ENCODE measurements at regions not wholly inside any gene's neighbourhood (a gene's known extent, or its start where the extent isn't known, plus 50 kb on each side); places are given as distances from the start of the nearest gene placed in this dataset.

DNA sequence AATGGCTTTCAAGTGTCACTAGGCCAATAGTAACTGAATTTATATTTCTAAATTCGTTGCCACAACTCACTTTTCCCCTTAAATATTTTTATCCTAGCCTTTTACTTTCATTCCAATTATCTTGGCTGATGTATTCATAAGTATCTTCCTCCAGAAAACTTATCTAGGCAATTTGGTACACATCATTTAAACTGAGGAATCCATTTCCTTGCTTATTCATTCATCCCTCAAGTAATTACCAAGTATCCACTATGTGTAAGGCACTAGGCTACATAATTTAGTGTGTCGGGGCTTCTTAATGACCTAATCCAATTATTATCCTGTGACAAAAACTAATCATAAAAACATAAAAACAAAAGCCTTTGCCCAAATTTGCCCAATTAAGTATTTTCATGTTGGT lies 258.3 kb upstream of the TCF21 start:
- TF ChIP-seq POU5F1 (IDR thresholded peaks at IDR 0.05; ENCODE audit: borderline replicate concordance, low read depth, low read length, partially characterized antibody) (no peak), MXI1 (IDR thresholded peaks at IDR 0.05; ENCODE audit: low read depth, low read length) (no peak), ZNF24 (IDR thresholded peaks at IDR 0.05) (no peak)
- TF ChIP-seq, protein P1, sequence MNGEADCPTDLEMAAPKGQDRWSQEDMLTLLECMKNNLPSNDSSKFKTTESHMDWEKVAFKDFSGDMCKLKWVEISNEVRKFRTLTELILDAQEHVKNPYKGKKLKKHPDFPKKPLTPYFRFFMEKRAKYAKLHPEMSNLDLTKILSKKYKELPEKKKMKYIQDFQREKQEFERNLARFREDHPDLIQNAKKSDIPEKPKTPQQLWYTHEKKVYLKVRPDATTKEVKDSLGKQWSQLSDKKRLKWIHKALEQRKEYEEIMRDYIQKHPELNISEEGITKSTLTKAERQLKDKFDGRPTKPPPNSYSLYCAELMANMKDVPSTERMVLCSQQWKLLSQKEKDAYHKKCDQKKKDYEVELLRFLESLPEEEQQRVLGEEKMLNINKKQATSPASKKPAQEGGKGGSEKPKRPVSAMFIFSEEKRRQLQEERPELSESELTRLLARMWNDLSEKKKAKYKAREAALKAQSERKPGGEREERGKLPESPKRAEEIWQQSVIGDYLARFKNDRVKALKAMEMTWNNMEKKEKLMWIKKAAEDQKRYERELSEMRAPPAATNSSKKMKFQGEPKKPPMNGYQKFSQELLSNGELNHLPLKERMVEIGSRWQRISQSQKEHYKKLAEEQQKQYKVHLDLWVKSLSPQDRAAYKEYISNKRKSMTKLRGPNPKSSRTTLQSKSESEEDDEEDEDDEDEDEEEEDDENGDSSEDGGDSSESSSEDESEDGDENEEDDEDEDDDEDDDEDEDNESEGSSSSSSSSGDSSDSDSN (IDR thresholded peaks at IDR 0.05; ENCODE audit: borderline replicate concordance in 1 of 2, low read depth in 2 of 2, low read length in 2 of 2): no peak
- TF ChIP-seq, protein P2, sequence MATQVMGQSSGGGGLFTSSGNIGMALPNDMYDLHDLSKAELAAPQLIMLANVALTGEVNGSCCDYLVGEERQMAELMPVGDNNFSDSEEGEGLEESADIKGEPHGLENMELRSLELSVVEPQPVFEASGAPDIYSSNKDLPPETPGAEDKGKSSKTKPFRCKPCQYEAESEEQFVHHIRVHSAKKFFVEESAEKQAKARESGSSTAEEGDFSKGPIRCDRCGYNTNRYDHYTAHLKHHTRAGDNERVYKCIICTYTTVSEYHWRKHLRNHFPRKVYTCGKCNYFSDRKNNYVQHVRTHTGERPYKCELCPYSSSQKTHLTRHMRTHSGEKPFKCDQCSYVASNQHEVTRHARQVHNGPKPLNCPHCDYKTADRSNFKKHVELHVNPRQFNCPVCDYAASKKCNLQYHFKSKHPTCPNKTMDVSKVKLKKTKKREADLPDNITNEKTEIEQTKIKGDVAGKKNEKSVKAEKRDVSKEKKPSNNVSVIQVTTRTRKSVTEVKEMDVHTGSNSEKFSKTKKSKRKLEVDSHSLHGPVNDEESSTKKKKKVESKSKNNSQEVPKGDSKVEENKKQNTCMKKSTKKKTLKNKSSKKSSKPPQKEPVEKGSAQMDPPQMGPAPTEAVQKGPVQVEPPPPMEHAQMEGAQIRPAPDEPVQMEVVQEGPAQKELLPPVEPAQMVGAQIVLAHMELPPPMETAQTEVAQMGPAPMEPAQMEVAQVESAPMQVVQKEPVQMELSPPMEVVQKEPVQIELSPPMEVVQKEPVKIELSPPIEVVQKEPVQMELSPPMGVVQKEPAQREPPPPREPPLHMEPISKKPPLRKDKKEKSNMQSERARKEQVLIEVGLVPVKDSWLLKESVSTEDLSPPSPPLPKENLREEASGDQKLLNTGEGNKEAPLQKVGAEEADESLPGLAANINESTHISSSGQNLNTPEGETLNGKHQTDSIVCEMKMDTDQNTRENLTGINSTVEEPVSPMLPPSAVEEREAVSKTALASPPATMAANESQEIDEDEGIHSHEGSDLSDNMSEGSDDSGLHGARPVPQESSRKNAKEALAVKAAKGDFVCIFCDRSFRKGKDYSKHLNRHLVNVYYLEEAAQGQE (IDR thresholded peaks at IDR 0.05; ENCODE audit: borderline replicate concordance): no peak
- TF ChIP-seq, protein P2 (CRISPR knock-in tag; IDR thresholded peaks at IDR 0.05; ENCODE audit: low read depth): no peak
- TF ChIP-seq, protein P3, sequence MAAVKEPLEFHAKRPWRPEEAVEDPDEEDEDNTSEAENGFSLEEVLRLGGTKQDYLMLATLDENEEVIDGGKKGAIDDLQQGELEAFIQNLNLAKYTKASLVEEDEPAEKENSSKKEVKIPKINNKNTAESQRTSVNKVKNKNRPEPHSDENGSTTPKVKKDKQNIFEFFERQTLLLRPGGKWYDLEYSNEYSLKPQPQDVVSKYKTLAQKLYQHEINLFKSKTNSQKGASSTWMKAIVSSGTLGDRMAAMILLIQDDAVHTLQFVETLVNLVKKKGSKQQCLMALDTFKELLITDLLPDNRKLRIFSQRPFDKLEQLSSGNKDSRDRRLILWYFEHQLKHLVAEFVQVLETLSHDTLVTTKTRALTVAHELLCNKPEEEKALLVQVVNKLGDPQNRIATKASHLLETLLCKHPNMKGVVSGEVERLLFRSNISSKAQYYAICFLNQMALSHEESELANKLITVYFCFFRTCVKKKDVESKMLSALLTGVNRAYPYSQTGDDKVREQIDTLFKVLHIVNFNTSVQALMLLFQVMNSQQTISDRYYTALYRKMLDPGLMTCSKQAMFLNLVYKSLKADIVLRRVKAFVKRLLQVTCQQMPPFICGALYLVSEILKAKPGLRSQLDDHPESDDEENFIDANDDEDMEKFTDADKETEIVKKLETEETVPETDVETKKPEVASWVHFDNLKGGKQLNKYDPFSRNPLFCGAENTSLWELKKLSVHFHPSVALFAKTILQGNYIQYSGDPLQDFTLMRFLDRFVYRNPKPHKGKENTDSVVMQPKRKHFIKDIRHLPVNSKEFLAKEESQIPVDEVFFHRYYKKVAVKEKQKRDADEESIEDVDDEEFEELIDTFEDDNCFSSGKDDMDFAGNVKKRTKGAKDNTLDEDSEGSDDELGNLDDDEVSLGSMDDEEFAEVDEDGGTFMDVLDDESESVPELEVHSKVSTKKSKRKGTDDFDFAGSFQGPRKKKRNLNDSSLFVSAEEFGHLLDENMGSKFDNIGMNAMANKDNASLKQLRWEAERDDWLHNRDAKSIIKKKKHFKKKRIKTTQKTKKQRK (IDR thresholded peaks at IDR 0.05; ENCODE audit: borderline replicate concordance, low read depth, low read length): no peak
- TF ChIP-seq, protein P4, sequence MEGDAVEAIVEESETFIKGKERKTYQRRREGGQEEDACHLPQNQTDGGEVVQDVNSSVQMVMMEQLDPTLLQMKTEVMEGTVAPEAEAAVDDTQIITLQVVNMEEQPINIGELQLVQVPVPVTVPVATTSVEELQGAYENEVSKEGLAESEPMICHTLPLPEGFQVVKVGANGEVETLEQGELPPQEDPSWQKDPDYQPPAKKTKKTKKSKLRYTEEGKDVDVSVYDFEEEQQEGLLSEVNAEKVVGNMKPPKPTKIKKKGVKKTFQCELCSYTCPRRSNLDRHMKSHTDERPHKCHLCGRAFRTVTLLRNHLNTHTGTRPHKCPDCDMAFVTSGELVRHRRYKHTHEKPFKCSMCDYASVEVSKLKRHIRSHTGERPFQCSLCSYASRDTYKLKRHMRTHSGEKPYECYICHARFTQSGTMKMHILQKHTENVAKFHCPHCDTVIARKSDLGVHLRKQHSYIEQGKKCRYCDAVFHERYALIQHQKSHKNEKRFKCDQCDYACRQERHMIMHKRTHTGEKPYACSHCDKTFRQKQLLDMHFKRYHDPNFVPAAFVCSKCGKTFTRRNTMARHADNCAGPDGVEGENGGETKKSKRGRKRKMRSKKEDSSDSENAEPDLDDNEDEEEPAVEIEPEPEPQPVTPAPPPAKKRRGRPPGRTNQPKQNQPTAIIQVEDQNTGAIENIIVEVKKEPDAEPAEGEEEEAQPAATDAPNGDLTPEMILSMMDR (IDR thresholded peaks at IDR 0.05 in 2 of 3, conservative IDR thresholded peaks at IDR 0.05 in 1 of 3; ENCODE audit: insufficient read depth in 2 of 3, low read depth in 1 of 3, low read length in 3 of 3): no peak

All from K562 (cell line).